ENCODE measurements at regions not wholly inside any gene's neighbourhood (a gene's known extent, or its start where the extent isn't known, plus 50 kb on each side); places are given as distances from the start of the nearest gene placed in this dataset.

- TF ChIP-seq CTCF (IDR thresholded peaks at IDR 0.05) (no peak), POLR2A (IDR thresholded peaks at IDR 0.05) (no peak)
Measured at GRCh38 chr7:114150689-114151088, 231.9 kb upstream of the PPP1R3A start.
